GM18909 (cell line): ENCODE measurements at regions not wholly inside any gene's neighbourhood (a gene's known extent, or its start where the extent isn't known, plus 50 kb on each side); places are given as distances from the start of the nearest gene placed in this dataset.
"Not testable (repeated sequence)": the region's sequence is repeated elsewhere in the genome, so short reads cannot be mapped to it uniquely, and the experiment has no call there.

Experiments
- ATAC-seq: cut with Tn5 transposase; IDR thresholded peaks from one replicate; pipeline ENCODE4 v1.9.1; 2021; ENCODE audit warnings: mild to moderate bottlenecking; ENCODE audit not compliant: unreplicated experiment, poor library complexity

GRCh38 chr2:12926641-12927040 lies 209.9 kb downstream of the TRIB2 start:
- not testable (repeated sequence) for ATAC-seq

- no peak for ATAC-seq
Measured at GRCh38 chr2:12928197-12928774, 211.6 kb downstream of the TRIB2 start.

GRCh38 chr2:12928775-12929401 lies 212.2 kb downstream of the TRIB2 start:
- ATAC-seq = no peak

GRCh38 chr2:12929758-12930157 lies 213.0 kb downstream of the TRIB2 start:
- no peak for ATAC-seq

- ATAC-seq = no peak
Measured at GRCh38 chr2:12930391-12930790, 213.7 kb downstream of the TRIB2 start.

GRCh38 chr2:12931186-12931844 lies 214.6 kb downstream of the TRIB2 start:
- ATAC-seq = no peak

- no peak for ATAC-seq
Measured at GRCh38 chr2:12932192-12932591, 215.5 kb downstream of the TRIB2 start.

GRCh38 chr2:12934146-12934756 lies 217.5 kb downstream of the TRIB2 start:
- no peak for ATAC-seq

GRCh38 chr2:12935222-12935621 lies 218.5 kb downstream of the TRIB2 start:
- ATAC-seq = no peak

- ATAC-seq = no peak
Measured at GRCh38 chr2:12935796-12936195, 219.1 kb downstream of the TRIB2 start.

- no peak for ATAC-seq
Measured at GRCh38 chr2:12941203-12941602, 224.5 kb downstream of the TRIB2 start.

- ATAC-seq = no peak
Measured at GRCh38 chr2:12948231-12948960, 231.7 kb downstream of the TRIB2 start.

- peak; percentile 72 for ATAC-seq
Measured at GRCh38 chr2:12948961-12949353, 232.2 kb downstream of the TRIB2 start.

- no peak for ATAC-seq
Measured at GRCh38 chr2:12949406-12949805, 232.7 kb downstream of the TRIB2 start.

- ATAC-seq = no peak
Measured at GRCh38 chr2:12950174-12950573, 233.4 kb downstream of the TRIB2 start.

- ATAC-seq = no peak
Measured at GRCh38 chr2:12950957-12951656, 234.4 kb downstream of the TRIB2 start.

GRCh38 chr2:12951657-12951973 lies 234.9 kb downstream of the TRIB2 start:
- no peak for ATAC-seq

GRCh38 chr2:12953596-12953995 lies 236.9 kb downstream of the TRIB2 start:
- no peak for ATAC-seq

GRCh38 chr2:12955864-12956263 lies 239.1 kb downstream of the TRIB2 start:
- no peak for ATAC-seq

GRCh38 chr2:12957251-12957650 lies 240.5 kb downstream of the TRIB2 start:
- ATAC-seq = no peak
